Liver (tissue), 8 donors: ENCODE measurements at regions not wholly inside any gene's neighbourhood (a gene's known extent, or its start where the extent isn't known, plus 50 kb on each side); places are given as distances from the start of the nearest gene placed in this dataset.

ENCODE experiments used
- DNase-seq: peaks from one replicate; pipeline ENCODE4 v3.0.0-alpha.2; 2017; ENCODE audit warnings: low spot score
- H3K27ac ChIP-seq, 2 donors: one replicate each; pipeline ENCODE4 v1.7.0; 2013; ENCODE audit warnings: inconsistent platforms in 2 of 2, low read length in 2 of 2, control low read depth in 1 of 2, low read depth in 1 of 2, mild to moderate bottlenecking in 1 of 2
- H3K27me3 ChIP-seq, 4 donors: one replicate each; pipeline versions ENCODE4 v1.6.1 to v1.7.0; 2013; ENCODE audit warnings: low read length in 3 of 4, inconsistent platforms in 1 of 4, mild to moderate bottlenecking in 1 of 4, moderate library complexity in 1 of 4; ENCODE audit not compliant: control insufficient read depth in 4 of 4, insufficient read depth in 4 of 4
- H3K36me3 ChIP-seq, 4 donors: one replicate each; pipeline versions ENCODE4 v1.6.1 to v1.7.0; 2013; ENCODE audit warnings: low read length in 3 of 4, mild to moderate bottlenecking in 3 of 4, low read depth in 1 of 4, moderate library complexity in 1 of 4; ENCODE audit not compliant: control insufficient read depth in 4 of 4, insufficient read depth in 3 of 4
- H3K4me1 ChIP-seq, 4 donors: one replicate each; pipeline versions ENCODE4 v1.6.1 to v1.7.0; 2013; ENCODE audit warnings: low read length in 3 of 4, mild to moderate bottlenecking in 3 of 4, moderate library complexity in 1 of 4; ENCODE audit not compliant: control insufficient read depth in 4 of 4, insufficient read depth in 4 of 4
- H3K4me3 ChIP-seq, 3 donors: one replicate each; pipeline versions ENCODE4 v1.6.1 to v1.7.0; 2013; ENCODE audit warnings: low read length in 3 of 3, control low read depth in 1 of 3, low read depth in 1 of 3, mild to moderate bottlenecking in 1 of 3
- H3K9ac ChIP-seq, 2 donors: one replicate each; pipeline ENCODE4 v1.7.0; 2013; ENCODE audit warnings: low read length in 2 of 2, mild to moderate bottlenecking in 2 of 2, moderate library complexity in 2 of 2, control low read depth in 1 of 2, low read depth in 1 of 2
- H3K9me3 ChIP-seq, 4 donors: one replicate each; pipeline versions ENCODE4 v1.6.1 to v1.7.0; 2013; ENCODE audit warnings: low read length in 3 of 4; ENCODE audit not compliant: control insufficient read depth in 4 of 4
- CTCF ChIP-seq: fragments of 150-350 bp; IDR thresholded peaks from 2 replicates; pipeline ENCODE4 v1.5.1; 2017; ENCODE audit warnings: improper control_type of control experiment, low read depth, low read length; ENCODE audit not compliant: missing input control
- EGR1 ChIP-seq, 2 donors: IDR thresholded peaks; 2 replicates each; pipeline ENCODE4 v1.6.1; 2016 to 2018; ENCODE audit warnings: antibody characterized with exemption in 2 of 2, low read depth in 2 of 2
- FOXA2 ChIP-seq: IDR thresholded peaks from 2 replicates; pipeline ENCODE4 v1.6.1; 2016; ENCODE audit warnings: antibody characterized with exemption
- GABPA ChIP-seq, 2 donors: IDR thresholded peaks in 1 of 2; conservative IDR thresholded peaks in 1 of 2; 2 replicates each; pipeline ENCODE4 v1.6.1; 2016; ENCODE audit warnings: antibody characterized with exemption in 2 of 2, mild to moderate bottlenecking in 1 of 2, moderate library complexity in 1 of 2
- HNF4A ChIP-seq, 2 donors: conservative IDR thresholded peaks; 2 replicates each; pipeline ENCODE4 v1.6.1; 2016; ENCODE audit warnings: antibody characterized with exemption in 2 of 2, mild to moderate bottlenecking in 2 of 2
- HNF4G ChIP-seq: IDR thresholded peaks from 2 replicates; pipeline ENCODE4 v1.6.1; 2016; ENCODE audit warnings: antibody characterized with exemption
- JUND ChIP-seq, 2 donors: IDR thresholded peaks; 2 replicates each; pipeline ENCODE4 v1.6.1; 2016; ENCODE audit warnings: antibody characterized with exemption in 2 of 2
- NR2F2 ChIP-seq: IDR thresholded peaks from 2 replicates; pipeline ENCODE4 v1.6.1; 2016; ENCODE audit warnings: antibody characterized with exemption
- RAD21 ChIP-seq, 2 donors: IDR thresholded peaks; 2 replicates each; pipeline ENCODE4 v1.6.1; 2016; ENCODE audit warnings: antibody characterized with exemption in 2 of 2, mild to moderate bottlenecking in 2 of 2
- RXRA ChIP-seq, 2 donors: IDR thresholded peaks; 2 replicates each; pipeline ENCODE4 v1.6.1; 2017 to 2018; ENCODE audit warnings: antibody characterized with exemption in 2 of 2, mild to moderate bottlenecking in 1 of 2
- TAF1 ChIP-seq: conservative IDR thresholded peaks from 2 replicates; pipeline ENCODE4 v1.6.1; 2016; ENCODE audit warnings: antibody characterized with exemption, mild to moderate bottlenecking
- whole genome bisulfite sequencing: extraction: QIAGEN DNeasy Blood & Tissue Kit; methylation state at CpG from one replicate; pipeline ENCODE4 v1.1.7; 2013; 5-methylcytosine and 5-hydroxymethylcytosine counted together
- TF ChIP-seq, protein P1 (sequence below): IDR thresholded peaks from 2 replicates; pipeline ENCODE4 v1.6.1; 2016; ENCODE audit warnings: antibody characterized with exemption
- TF ChIP-seq, protein P2 (sequence below): IDR thresholded peaks from 2 replicates; pipeline ENCODE4 v1.6.1; 2016; ENCODE audit warnings: antibody characterized with exemption, mild to moderate bottlenecking
- TF ChIP-seq, protein P3 (sequence below): IDR thresholded peaks from 2 replicates; pipeline ENCODE4 v1.6.1; 2016; ENCODE audit warnings: antibody characterized with exemption
- donor health status: healthy.
- donor health status: healthy.
- donor health status: healthy.
- donor health status: healthy.
- donor health status: healthy.

GRCh38 chr4:66639361-66639760, 905.9 kb downstream of the CENPC start:
- DNase-seq: no peak
- peaks cover 0 to 1% (median 0%) of the 10 kb centered on the region in 4 donors for H3K9me3 ChIP-seq
- TF ChIP-seq, protein P1, sequence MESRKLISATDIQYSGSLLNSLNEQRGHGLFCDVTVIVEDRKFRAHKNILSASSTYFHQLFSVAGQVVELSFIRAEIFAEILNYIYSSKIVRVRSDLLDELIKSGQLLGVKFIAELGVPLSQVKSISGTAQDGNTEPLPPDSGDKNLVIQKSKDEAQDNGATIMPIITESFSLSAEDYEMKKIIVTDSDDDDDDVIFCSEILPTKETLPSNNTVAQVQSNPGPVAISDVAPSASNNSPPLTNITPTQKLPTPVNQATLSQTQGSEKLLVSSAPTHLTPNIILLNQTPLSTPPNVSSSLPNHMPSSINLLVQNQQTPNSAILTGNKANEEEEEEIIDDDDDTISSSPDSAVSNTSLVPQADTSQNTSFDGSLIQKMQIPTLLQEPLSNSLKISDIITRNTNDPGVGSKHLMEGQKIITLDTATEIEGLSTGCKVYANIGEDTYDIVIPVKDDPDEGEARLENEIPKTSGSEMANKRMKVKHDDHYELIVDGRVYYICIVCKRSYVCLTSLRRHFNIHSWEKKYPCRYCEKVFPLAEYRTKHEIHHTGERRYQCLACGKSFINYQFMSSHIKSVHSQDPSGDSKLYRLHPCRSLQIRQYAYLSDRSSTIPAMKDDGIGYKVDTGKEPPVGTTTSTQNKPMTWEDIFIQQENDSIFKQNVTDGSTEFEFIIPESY: no peak

GRCh38 chr4:66636349-66636748, 909.0 kb downstream of the CENPC start:
- WGBS: 74% methylated on average over 2 of the region's 2 CpGs
- Histone ChIP-seq H3K4me1 (no peaks in the 10 kb centered on the region), H3K27ac (no peak overlapping the region), H3K27me3 (peaks cover 0 to 4% (median 0%) of the 10 kb centered on the region in 4 donors), H3K4me3 (no peak overlapping the region), H3K36me3 (no peaks in the 10 kb centered on the region), H3K9me3 (no peaks in the 10 kb centered on the region), H3K9ac (no peak overlapping the region)
- no peak for DNase-seq
- TF ChIP-seq EGR1 (IDR thresholded peaks at IDR 0.05; ENCODE audit: low read depth in 2 of 2) (no peak), HNF4A (conservative IDR thresholded peaks at IDR 0.05) (no peak), NR2F2 (no peak), RXRA (IDR thresholded peaks at IDR 0.05) (no peak), GABPA (IDR thresholded peaks at IDR 0.05 in 1 of 2, conservative IDR thresholded peaks at IDR 0.05 in 1 of 2) (no peak), TAF1 (no peak), RAD21 (IDR thresholded peaks at IDR 0.05) (no peak), JUND (IDR thresholded peaks at IDR 0.05) (no peak), CTCF (no peak), HNF4G (no peak), FOXA2 (no peak)
- TF ChIP-seq, protein P1: no peak
- TF ChIP-seq, protein P2, sequence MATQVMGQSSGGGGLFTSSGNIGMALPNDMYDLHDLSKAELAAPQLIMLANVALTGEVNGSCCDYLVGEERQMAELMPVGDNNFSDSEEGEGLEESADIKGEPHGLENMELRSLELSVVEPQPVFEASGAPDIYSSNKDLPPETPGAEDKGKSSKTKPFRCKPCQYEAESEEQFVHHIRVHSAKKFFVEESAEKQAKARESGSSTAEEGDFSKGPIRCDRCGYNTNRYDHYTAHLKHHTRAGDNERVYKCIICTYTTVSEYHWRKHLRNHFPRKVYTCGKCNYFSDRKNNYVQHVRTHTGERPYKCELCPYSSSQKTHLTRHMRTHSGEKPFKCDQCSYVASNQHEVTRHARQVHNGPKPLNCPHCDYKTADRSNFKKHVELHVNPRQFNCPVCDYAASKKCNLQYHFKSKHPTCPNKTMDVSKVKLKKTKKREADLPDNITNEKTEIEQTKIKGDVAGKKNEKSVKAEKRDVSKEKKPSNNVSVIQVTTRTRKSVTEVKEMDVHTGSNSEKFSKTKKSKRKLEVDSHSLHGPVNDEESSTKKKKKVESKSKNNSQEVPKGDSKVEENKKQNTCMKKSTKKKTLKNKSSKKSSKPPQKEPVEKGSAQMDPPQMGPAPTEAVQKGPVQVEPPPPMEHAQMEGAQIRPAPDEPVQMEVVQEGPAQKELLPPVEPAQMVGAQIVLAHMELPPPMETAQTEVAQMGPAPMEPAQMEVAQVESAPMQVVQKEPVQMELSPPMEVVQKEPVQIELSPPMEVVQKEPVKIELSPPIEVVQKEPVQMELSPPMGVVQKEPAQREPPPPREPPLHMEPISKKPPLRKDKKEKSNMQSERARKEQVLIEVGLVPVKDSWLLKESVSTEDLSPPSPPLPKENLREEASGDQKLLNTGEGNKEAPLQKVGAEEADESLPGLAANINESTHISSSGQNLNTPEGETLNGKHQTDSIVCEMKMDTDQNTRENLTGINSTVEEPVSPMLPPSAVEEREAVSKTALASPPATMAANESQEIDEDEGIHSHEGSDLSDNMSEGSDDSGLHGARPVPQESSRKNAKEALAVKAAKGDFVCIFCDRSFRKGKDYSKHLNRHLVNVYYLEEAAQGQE: no peak
- TF ChIP-seq, protein P3, sequence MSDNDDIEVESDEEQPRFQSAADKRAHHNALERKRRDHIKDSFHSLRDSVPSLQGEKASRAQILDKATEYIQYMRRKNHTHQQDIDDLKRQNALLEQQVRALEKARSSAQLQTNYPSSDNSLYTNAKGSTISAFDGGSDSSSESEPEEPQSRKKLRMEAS: no peak

More at GRCh38 chr4:66639361-66639760, 905.9 kb downstream of the CENPC start:
- Histone ChIP-seq H3K4me3 (no peak overlapping the region), H3K9ac (no peak overlapping the region), H3K4me1 (no peaks in the 10 kb centered on the region), H3K27me3 (no peaks in the 10 kb centered on the region), H3K36me3 (no peaks in the 10 kb centered on the region), H3K27ac (no peak overlapping the region)
